CD4-positive, alpha-beta T cell treated with Interleukin-17A for 1 hour (primary cell): ENCODE measurements at regions not wholly inside any gene's neighbourhood (a gene's known extent, or its start where the extent isn't known, plus 50 kb on each side); places are given as distances from the start of the nearest gene placed in this dataset.
A peak's percentile ranks its signal among the peaks of the same experiment; 100 is the strongest.
"Not testable (repeated sequence)": the region's sequence is repeated elsewhere in the genome, so short reads cannot be mapped to it uniquely, and the experiment has no call there.

Source experiments
- DNase-seq: peaks from one replicate; pipeline ENCODE4 v3.0.0-alpha.2; 2020

GRCh38 chr9:124126648-124127646 is 115.4 kb downstream of the LHX2 start:
- DNase-seq: peak; percentile 76

DNA sequence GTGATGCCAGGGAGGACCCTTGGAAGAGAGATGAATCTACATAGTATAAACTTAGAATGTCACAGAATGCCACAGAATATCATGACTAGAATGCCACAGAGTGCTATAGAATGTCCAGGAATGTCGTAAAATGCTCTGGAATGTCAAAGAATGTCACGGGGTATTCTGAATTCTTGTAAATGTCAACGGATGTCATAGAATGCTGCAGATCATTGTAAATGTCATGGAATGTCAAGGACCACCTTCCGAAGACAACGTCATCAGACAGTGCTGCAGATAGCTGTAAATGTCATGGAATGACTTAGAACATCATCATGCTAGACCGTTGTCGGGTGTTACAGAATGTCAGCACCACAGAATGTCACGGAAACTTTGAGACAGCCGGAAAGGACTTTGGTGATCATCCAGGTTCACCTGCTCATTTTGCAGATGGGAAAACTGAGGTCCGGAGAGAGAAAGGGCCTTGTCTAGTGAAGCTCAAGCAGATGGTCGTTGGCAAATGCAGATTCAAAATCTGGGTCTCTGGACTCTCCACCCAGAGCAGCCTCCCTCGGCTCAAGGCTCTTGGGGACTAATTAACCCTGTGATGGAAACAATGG is 117.1 kb downstream of the LHX2 start:
- DNase-seq: no peak

- DNase-seq: no peak
Measured at GRCh38 chr9:124130277-124131075, 118.9 kb downstream of the LHX2 start.

DNA sequence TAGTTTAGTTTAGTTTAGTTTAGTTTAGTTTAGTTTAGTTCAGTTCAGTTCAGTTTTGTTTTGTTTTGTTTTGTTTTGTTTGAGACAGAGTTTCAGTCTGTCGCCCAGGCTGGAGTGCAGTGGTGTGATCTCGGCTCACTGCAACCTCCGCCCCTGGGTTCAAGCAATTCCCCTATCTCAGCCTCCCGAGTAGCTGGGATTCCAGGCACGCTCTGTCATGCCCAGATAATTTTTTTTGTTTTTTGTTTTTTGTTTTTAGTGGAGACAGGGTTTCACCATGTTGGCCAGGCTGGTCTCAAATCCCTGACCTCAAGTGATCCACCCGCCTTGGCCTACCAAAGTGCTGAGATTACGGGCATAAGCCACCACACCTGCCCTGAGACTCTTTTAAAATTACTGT is 120.0 kb downstream of the LHX2 start:
- DNase-seq: not testable (repeated sequence)

GRCh38 chr9:124132671-124133147 is 121.1 kb downstream of the LHX2 start:
- no peak for DNase-seq

DNA sequence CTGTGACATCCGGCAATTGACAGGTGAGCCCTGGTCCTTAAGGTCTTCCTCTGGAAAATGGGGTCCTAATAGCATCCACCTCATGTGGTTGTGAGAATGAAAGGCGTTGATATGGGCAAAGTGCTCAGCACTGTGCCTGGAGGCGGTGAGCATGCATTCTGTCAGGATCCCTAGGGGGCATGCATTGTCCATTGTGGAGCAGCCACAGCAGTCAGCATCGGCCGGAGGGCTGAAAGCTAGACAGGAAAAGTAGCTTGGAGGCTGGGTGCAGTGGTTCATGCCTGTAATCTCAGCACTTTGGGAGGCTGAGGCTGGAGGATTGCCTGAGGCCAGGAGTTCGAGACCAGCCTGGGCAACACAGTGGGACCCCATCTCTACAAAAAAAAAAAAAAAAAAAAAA is 122.2 kb downstream of the LHX2 start:
- peak; percentile 34 for DNase-seq

GRCh38 chr9:124134526-124134925 is 123.0 kb downstream of the LHX2 start:
- no peak for DNase-seq

GRCh38 chr9:124135813-124136365 is 121.9 kb upstream of the NEK6 start:
- DNase-seq: no peak

GRCh38 chr9:124137009-124137943 is 120.5 kb upstream of the NEK6 start:
- no peak for DNase-seq

DNA sequence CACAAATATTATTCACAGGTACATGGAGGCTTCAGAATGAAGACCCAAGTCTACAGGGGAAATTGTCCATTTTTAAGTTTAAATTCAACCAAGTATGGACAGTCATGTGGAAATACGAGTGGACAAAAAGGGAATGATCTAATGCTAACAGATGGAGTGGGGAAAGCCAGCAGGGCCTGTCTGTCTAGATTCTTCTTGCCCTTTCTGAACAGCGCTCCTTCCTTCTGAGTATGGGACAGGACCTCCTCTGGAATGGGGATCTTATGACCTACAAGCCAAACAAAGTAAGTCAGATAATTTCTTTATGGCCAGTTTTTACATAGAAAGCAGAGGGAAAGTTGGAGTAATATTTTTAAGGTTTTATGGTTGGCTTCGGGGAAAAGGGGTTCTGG is 119.8 kb upstream of the NEK6 start:
- DNase-seq: no peak

DNA sequence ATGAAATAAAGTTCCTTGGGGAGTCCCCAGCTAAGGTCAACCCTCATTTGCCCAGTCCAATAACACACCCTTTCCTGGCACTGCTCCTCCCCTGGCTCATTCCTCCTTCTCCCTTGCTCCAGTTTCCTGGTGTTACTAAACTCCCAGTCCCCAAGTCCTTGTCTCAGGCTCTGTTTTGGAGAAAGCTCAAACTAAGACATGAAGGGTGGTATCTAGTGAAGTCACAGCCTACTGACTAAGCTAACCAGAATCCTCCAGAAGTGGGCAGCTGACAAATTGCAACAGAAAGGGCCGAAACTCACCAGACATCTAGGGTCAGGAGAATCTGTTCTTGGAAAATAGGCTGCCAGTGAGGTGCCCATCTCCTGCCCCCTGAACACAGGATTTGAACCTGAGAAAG is 118.7 kb upstream of the NEK6 start:
- no peak for DNase-seq

DNA sequence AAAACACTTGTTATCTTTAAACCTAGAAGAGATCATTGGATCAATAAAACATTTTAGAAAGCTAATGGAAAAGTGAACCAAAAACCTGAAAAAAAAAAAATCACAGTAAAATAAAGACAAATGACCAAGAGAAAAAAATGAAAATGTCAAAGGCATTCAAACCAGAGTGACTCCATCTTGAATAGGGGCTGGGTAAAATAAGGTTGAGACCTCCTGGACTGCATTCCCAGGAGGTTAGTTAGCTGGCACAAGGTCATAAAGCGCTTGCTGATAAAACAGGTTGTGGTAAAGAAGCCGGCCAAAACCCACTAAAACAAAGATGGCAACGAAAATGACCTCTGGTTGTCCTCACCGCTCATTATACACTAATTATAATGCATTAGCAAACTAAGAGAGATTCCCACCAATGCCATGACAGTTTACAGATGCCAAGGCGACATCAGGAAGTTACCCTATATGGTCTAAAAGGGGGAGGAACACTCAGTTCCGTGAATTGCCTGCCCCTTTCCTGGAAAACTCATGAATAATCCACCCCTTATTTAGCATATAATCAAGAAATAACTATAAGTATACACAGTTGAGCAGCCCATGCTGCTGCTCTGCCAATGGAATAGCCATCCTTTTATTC is 116.7 kb upstream of the NEK6 start:
- DNase-seq: no peak

DNA sequence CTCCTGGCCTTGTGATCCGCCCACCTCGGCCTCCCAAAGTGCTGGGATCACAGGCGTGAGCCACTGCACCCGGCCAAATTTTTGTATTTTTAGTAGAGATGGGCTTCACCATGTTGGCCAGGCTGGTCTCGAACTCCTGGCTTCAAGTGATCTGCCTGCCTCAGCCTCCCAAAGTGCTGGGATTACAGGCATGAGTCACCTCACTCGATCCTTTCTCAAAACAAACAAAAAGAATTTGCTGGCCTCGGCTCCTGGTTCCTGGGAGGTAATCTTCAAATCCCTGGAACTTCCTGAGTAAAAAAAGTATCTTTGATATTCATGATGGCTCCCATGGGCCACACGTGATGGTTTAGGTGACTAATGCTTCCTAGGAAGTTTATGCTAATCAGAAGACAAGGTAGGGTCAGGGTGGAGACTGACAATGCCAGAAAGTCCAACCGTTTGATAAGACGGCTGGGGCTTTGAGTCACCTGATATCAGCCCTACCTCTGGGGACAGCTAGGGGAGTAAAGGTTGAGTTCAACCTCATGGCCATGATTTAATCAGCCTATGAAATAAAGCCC is 113.1 kb upstream of the NEK6 start:
- not testable (repeated sequence) for DNase-seq

GRCh38 chr9:124146031-124146561 is 111.7 kb upstream of the NEK6 start:
- no peak for DNase-seq

- no peak for DNase-seq
Measured at GRCh38 chr9:124149992-124150391, 107.8 kb upstream of the NEK6 start.

- no peak for DNase-seq
Measured at GRCh38 chr9:124163760-124164255, 93.9 kb upstream of the NEK6 start.

GRCh38 chr9:124164811-124165210 is 92.9 kb upstream of the NEK6 start:
- DNase-seq: no peak

DNA sequence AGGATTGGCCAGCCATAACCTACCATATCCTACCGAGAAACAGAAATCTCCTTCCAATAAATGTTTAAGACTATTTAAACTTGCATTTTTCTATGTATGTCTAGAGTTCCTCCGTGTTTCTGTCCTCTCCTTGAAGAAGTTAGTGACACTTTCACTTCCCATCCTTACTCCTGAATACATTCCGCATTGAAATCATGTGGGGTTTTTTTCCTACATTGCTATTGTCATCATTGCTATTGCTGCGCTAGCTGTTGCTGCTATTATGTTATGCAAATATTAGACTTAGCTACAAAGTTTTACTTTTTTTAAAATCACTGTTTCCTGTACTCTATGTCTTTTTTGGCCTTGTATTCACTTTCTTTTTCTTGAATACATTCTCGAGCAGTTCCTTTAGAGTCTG is 83.3 kb upstream of the NEK6 start:
- DNase-seq: no peak

GRCh38 chr9:124177522-124177921 is 80.2 kb upstream of the NEK6 start:
- DNase-seq: not testable (repeated sequence)
